PFSK-1 (cell line): ENCODE measurements at regions not wholly inside any gene's neighbourhood (a gene's known extent, or its start where the extent isn't known, plus 50 kb on each side); places are given as distances from the start of the nearest gene placed in this dataset.

ENCODE experiments used
- FOXP2 ChIP-seq: optimal IDR thresholded peaks from 2 replicates; pipeline ENCODE3; 2011; ENCODE audit warnings: borderline replicate concordance, control low read depth, inconsistent platforms; ENCODE audit not compliant: insufficient read depth; ENCODE audit errors: extremely low read length, extremely low read depth
- POLR2AphosphoS5 ChIP-seq: IDR thresholded peaks from 2 replicates; pipeline ENCODE4 v1.6.1; 2012; ENCODE audit warnings: low read depth, mild to moderate bottlenecking, control low read depth, low read length, moderate library complexity
- SIN3A ChIP-seq: IDR thresholded peaks from 2 replicates; pipeline ENCODE4 v1.6.1; 2012; ENCODE audit warnings: mild to moderate bottlenecking, low read length, moderate library complexity, borderline replicate concordance; ENCODE audit not compliant: insufficient read depth
- TAF1 ChIP-seq: IDR thresholded peaks from 2 replicates; pipeline ENCODE4 v1.6.1; 2012; ENCODE audit warnings: low read length, control low read depth, borderline replicate concordance; ENCODE audit not compliant: insufficient read depth
- TF ChIP-seq, protein P1 (sequence below), 2 experiments: IDR thresholded peaks; 2 replicates each; pipeline versions ENCODE4 v1.6.1 to v1.8.0; 2011 to 2012; ENCODE audit warnings: low read depth in 2 of 2, low read length in 2 of 2, control low read depth in 1 of 2, inconsistent platforms in 1 of 2, mild to moderate bottlenecking in 1 of 2, moderate library complexity in 1 of 2; ENCODE audit not compliant: insufficient read depth in 1 of 2

DNA sequence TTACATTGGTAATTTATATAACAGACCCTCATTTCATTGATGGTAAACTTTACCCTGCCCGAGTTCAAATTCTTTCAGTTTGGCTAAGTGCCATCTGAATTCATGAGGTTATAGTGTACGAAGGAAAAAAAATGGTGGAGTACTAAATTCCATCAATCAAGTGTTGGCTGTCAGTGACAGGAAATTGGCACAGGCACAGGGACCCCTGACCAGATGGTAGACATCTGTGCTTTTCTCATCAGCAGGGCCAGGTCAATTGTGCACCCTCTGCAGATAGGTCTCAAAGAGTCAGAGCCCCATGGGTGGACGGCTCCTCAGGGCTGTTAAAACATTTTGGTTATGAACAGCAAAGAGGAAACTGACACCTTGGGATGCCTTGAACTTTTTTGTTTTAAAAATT lies 439.2 kb downstream of the SETBP1 start:
- TF ChIP-seq POLR2AphosphoS5 (no peak), SIN3A (no peak)

DNA sequence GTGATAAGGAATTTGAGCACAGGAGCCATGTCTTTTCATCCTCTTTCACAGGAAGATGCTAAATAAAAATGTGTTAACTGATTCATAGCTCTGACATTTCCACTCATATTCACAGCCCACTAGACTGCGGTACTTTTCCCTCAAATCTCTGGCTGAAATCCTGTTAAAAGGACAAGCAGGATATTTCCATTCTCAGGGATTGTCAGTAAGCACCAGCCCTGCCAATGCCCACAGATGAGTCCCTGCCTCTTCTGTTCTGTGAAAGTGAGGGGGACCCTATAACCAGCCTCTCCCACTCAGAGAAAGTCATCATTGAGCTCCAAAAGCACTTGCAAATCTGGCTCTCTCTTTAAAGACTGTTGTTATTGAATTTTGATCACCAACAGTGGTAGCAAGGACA lies 440.5 kb downstream of the SETBP1 start:
- TF ChIP-seq, protein P1, sequence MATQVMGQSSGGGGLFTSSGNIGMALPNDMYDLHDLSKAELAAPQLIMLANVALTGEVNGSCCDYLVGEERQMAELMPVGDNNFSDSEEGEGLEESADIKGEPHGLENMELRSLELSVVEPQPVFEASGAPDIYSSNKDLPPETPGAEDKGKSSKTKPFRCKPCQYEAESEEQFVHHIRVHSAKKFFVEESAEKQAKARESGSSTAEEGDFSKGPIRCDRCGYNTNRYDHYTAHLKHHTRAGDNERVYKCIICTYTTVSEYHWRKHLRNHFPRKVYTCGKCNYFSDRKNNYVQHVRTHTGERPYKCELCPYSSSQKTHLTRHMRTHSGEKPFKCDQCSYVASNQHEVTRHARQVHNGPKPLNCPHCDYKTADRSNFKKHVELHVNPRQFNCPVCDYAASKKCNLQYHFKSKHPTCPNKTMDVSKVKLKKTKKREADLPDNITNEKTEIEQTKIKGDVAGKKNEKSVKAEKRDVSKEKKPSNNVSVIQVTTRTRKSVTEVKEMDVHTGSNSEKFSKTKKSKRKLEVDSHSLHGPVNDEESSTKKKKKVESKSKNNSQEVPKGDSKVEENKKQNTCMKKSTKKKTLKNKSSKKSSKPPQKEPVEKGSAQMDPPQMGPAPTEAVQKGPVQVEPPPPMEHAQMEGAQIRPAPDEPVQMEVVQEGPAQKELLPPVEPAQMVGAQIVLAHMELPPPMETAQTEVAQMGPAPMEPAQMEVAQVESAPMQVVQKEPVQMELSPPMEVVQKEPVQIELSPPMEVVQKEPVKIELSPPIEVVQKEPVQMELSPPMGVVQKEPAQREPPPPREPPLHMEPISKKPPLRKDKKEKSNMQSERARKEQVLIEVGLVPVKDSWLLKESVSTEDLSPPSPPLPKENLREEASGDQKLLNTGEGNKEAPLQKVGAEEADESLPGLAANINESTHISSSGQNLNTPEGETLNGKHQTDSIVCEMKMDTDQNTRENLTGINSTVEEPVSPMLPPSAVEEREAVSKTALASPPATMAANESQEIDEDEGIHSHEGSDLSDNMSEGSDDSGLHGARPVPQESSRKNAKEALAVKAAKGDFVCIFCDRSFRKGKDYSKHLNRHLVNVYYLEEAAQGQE (IDR thresholded peaks at IDR 0.05; ENCODE audit: insufficient read depth in 1 of 2, low read depth in 2 of 2, low read length in 2 of 2): no peak
- TF ChIP-seq TAF1 (no peak), POLR2AphosphoS5 (no peak), SIN3A (no peak), FOXP2 (no peak)

DNA sequence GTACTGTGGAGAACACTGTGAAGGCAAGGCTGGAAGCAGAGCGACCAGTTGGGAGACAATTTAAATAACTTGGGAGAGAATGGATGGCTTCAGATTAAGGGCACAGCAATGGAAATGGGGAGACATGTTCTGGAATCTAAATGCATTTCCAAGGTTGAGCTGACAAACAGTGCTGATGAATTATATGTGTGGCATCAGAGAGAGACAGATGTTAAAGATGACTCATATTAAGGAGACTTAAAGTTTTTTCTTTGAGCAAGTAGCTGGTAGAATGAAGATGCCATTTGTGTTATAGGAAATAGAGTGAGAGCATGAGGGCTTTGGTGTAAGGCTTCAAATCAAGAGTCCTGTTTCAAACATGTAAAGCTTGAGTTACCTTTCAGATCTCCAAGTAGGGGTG lies 441.8 kb downstream of the SETBP1 start:
- TF ChIP-seq POLR2AphosphoS5: no peak
- TF ChIP-seq, protein P1 (IDR thresholded peaks at IDR 0.05; ENCODE audit: insufficient read depth in 1 of 2, low read depth in 2 of 2, low read length in 2 of 2): no peak
- TF ChIP-seq FOXP2: no peak
- no peak for TF ChIP-seq SIN3A
- TF ChIP-seq TAF1: no peak

DNA sequence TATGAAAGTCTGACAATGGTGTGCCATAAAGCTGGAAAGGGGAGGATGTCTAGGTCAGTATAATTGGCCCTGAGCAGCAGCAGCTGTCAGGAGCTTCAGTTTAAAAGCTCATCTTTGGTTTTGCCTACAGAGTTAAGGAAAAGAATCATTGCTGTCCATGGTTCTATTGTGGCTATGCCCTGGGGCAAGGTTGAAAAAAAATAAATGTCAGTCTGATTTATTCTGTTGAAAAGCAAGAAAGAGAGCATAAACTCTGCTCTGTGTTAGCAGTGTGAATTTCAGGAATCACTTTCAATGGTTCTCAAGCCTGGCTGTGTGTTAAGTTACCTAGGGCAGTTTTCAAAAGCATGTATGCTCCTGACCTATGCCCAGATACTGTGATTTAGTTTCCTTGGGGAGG lies 446.7 kb downstream of the SETBP1 start:
- TF ChIP-seq FOXP2: no peak
- TF ChIP-seq, protein P1 (IDR thresholded peaks at IDR 0.05; ENCODE audit: insufficient read depth in 1 of 2, low read depth in 2 of 2, low read length in 2 of 2): peak in 1 of 2 experiments; percentile 82; a peak in 2 of 4 replicates
- TF ChIP-seq TAF1: no peak
- TF ChIP-seq SIN3A: no peak
- TF ChIP-seq POLR2AphosphoS5: no peak

DNA sequence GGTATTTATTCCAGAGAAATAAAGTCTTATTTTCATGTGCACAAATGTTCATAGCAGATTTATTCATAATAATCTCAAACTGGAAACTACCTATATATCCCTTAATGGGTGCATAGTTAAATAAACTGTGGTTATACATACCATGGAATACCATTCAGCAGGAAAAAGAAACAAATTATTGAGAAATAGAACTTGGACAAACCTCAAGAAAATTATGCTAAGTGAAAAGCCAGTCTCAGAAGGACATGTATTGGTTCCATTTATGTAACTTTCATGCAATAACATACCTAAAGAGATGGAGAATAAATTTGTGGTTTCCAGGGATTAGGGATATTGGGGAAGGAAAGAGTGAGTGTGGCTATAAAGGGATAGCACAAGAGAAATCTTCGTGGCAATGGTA lies 452.6 kb downstream of the SETBP1 start:
- no peak for TF ChIP-seq SIN3A
- TF ChIP-seq FOXP2: no peak
- TF ChIP-seq, protein P1 (IDR thresholded peaks at IDR 0.05; ENCODE audit: insufficient read depth in 1 of 2, low read depth in 2 of 2, low read length in 2 of 2): no peak
- TF ChIP-seq TAF1: no peak
- no peak for TF ChIP-seq POLR2AphosphoS5
